Left ventricle myocardium superior (tissue), 1 donor: ENCODE measurements at regions not wholly inside any gene's neighbourhood (a gene's known extent, or its start where the extent isn't known, plus 50 kb on each side); places are given as distances from the start of the nearest gene placed in this dataset.

Source experiments
- ATAC-seq: fragments of 200-7000 bp; cut with Tn5 transposase; one replicate; pipeline ENCODE4 v1.9.1; 2020; ENCODE audit warnings: mild to moderate bottlenecking, moderate library complexity
- DNase-seq: peaks from one replicate; pipeline ENCODE4 v3.0.0-alpha.2; 2020
- intact Hi-C: fragments of 100-400 bp; cut with micrococcal nuclease; formaldehyde crosslinking; loops from one replicate; pipeline ENCODE4 v1.11.0; 2022
- donor health status: DM: no; HTN: yes; CAD: no; lungs with severe emphysema.

DNA sequence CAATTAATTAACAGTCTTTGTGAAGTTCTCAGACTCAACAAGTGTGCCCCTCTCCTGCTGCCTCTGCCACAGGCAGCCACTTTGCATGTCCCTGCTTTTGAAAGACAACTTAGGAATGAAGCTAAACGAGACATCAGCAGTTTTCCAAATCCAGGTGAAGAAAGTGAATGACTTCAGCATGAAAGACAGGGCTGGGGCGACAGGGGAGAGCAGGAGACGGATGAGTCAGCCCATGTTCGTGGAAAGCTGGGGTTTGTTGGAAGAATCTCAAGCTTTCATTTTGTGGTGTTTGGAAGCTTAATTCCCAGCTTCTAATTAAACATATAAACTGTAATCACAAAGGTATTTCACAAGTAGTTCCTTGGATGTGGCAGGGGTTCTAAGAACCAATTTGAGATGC is 207.8 kb upstream of the MAP3K1 start:
- DNase-seq (no peak), ATAC-seq (no peak)
- intact Hi-C loops: no loop called here

GRCh38 chr5:56607074-56607473 is 208.3 kb upstream of the MAP3K1 start:
- ATAC-seq: no peak
- intact Hi-C loops: no loop called here
- DNase-seq: no peak

- intact Hi-C loops: no loop called here
- DNase-seq (no peak), ATAC-seq (no peak)
Measured at GRCh38 chr5:56606192-56606591, 209.2 kb upstream of the MAP3K1 start.

DNA sequence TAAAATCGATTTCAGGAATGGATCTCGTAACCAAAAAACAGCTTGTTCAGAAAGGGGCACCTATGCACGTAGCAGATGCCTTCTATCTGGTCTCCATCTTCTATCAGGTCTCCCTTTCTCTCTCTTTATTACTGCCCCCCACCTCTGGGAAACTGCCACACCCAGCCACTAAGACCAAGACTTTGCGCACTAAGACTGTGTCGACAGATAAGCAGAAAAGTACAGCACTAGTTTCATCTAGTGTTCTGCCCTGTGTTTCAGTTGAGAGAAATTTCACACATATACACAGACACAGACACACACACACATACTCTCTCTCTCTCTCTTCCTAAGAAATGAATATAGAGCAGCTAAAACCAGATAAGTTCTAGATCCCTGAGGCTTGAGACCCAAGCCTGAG is 210.1 kb upstream of the MAP3K1 start:
- DNase-seq (no peak), ATAC-seq (no peak)
- intact Hi-C loops: no loop called here

- DNase-seq: no peak
- ATAC-seq: no peak
- intact Hi-C loops: no loop called here
Measured at GRCh38 chr5:56601641-56602071, 213.7 kb upstream of the MAP3K1 start.

- intact Hi-C loops: no loop called here
- ATAC-seq (no peak), DNase-seq (no peak)
Measured at GRCh38 chr5:56598941-56599340, 216.4 kb upstream of the MAP3K1 start.

DNA sequence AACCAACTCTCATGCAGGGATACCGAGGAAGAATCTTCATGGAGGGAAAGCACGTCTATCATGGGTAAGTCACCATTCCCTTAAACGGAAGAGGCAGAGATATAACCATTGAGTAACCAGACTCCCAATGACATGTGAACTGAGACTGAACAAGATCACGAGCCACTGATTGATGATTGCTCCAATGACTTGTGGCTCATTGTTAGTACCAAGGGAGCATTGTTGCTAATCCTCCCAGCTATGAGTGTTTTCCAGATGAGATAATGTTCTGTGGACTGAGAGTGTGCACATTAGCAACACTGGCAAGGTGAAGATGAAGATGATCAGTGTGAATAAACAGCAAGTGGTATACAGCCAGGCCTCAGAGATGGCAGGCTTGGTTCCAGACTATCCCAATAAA is 219.2 kb upstream of the MAP3K1 start:
- intact Hi-C loops: no loop called here
- DNase-seq (no peak), ATAC-seq (no peak)

DNA sequence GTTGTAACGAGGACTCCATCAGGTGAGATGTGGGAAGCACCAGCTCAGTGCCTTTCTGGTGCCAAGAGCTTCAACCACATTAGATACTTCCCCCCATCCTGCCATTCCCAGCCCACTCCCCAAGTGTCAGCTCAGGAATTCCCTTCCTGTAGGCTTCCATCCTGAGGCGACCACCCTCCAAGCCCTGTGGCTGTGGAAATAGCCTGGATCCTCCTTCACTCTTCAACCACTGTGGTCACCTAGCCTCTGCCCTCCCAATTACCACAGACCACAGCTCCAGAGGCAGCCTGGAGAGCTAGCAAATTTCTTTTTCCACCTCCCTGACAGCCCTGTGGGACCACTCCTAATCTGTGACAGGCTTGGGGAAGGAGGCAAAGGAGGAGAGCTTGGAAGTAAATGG is 219.8 kb upstream of the MAP3K1 start:
- DNase-seq (no peak), ATAC-seq (no peak)
- intact Hi-C loops: no loop called here

DNA sequence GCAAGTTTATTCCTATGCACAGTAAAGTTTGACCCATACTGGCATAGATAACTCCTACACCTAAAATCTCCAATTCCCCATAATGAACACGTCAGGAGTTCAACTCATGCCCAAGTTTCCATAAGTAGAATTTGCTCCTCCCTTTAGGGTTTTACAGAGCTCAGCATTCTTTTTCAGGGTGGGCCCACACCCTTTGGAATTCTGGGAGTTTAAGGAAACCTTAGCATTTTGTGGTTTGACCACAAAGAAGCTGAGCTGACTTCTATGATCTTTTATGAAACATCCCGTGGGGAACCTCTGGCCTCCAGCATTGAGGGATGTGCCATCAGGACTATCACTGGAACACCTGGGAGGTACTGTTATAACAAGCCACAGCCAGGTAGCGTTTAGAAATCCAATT is 220.6 kb upstream of the MAP3K1 start:
- intact Hi-C loops: no loop called here
- DNase-seq (no peak), ATAC-seq (no peak)

- intact Hi-C loops: no loop called here
- DNase-seq (no peak), ATAC-seq (no peak)
Measured at GRCh38 chr5:56591081-56591480, 224.3 kb upstream of the MAP3K1 start.

- ATAC-seq: no peak
- no peak for DNase-seq
- intact Hi-C loops: no loop called here
Measured at GRCh38 chr5:56589481-56589860, 225.9 kb upstream of the MAP3K1 start.

GRCh38 chr5:56588636-56589480 is 226.5 kb upstream of the MAP3K1 start:
- peak; percentile 78 for DNase-seq
- ATAC-seq: peak; percentile 72
- intact Hi-C loops: no loop called here

DNA sequence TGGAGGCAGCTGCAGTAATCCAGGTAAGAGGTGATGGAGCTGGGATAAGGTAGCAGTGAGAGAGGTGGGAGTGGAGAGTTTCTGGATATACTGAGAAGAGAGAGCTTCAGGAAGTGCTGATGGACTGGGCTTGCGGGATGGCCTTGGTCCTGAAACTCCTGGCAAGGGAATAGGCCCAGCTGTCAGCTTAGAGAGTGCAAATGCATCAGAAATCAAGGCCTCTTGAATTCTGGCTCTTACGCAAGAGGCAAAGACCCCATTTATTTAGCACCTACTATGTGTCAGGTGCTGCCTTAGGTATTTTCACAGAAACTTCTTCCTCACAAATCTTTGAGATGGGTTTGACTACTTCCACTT is 227.2 kb upstream of the MAP3K1 start:
- DNase-seq (no peak), ATAC-seq (no peak)
- intact Hi-C loops: no loop called here

GRCh38 chr5:56587381-56588130 is 227.8 kb upstream of the MAP3K1 start:
- intact Hi-C loops: no loop called here

DNA sequence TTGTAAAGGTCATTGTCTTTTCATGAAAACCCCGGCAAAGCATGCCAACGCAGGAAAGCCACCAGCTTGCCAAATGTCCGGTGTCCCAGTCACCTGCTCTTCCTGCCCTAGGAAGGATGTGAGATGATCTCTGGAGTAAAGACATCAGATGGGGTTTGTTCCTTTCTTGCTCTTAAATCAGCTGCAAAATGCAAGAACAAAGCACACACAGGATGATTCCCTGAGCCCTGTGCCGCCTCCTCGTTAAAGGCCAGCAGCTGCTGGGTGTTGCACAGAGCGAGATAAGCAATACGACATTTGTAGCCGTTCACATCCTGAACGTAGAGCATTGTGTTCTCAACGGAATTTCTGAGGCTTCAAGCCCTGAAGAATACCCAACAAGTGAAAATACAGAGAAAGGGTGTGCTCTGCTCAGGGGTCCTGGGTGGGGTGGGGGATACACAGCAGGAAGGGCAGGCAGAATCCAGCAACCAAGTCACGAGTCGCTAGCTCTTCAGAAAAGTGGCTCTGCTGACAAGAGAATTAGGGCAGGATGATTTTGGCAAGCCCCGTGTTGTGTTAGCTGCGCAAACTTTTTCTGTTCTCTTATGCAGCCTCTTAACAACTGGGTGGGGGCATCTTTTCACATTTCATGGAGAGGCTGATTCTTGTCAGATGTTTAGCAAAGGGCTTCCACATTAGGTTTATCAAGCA is 229.2 kb upstream of the MAP3K1 start:
- DNase-seq (peak; percentile 64), ATAC-seq (peak; percentile 83)
- intact Hi-C loops: no loop called here

More at GRCh38 chr5:56587381-56588130, 227.8 kb upstream of the MAP3K1 start:
- ATAC-seq: no peak
- DNase-seq: no peak

- ATAC-seq (peak; percentile 11), DNase-seq (no peak)
- intact Hi-C loops: no loop called here
Measured at GRCh38 chr5:56585461-56585860, 229.9 kb upstream of the MAP3K1 start.

GRCh38 chr5:56581426-56581825 is 233.9 kb upstream of the MAP3K1 start:
- DNase-seq (no peak), ATAC-seq (no peak)
- intact Hi-C loops: loop anchor here (2.0 kb wide), 1 partner anchor 37 kb away; no protein-coding TSS in a partner anchor

- ATAC-seq (no peak), DNase-seq (no peak)
- intact Hi-C loops: loop anchor here (2.0 kb wide), 1 partner anchor 36 kb away; no protein-coding TSS in a partner anchor
Measured at GRCh38 chr5:56580864-56581263, 234.5 kb upstream of the MAP3K1 start.

DNA sequence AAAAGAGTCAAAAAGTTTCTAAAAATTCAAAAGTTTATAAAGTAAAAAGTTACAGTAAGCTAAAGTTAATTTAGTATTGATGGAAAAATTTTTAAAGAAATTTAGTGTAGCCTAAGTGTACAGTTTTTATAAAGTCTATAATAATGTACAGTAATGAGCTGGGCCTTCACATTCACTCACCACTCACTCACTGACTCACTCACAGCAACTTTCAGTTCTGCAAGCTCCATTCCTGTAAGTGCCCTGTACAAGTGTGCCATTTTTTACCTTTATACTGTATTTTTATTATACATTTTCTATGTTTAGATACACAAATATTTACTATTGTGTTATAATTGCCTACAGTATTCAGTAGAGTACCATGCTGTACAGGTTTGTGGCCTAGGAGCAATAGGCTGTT is 239.5 kb upstream of the MAP3K1 start:
- ATAC-seq (no peak), DNase-seq (no peak)
- intact Hi-C loops: no loop called here

- intact Hi-C loops: no loop called here
- ATAC-seq (no peak), DNase-seq (no peak)
Measured at GRCh38 chr5:56574778-56575177, 240.6 kb upstream of the MAP3K1 start.
